ENCODE measurements at regions not wholly inside any gene's neighbourhood (a gene's known extent, or its start where the extent isn't known, plus 50 kb on each side); places are given as distances from the start of the nearest gene placed in this dataset.

DNA sequence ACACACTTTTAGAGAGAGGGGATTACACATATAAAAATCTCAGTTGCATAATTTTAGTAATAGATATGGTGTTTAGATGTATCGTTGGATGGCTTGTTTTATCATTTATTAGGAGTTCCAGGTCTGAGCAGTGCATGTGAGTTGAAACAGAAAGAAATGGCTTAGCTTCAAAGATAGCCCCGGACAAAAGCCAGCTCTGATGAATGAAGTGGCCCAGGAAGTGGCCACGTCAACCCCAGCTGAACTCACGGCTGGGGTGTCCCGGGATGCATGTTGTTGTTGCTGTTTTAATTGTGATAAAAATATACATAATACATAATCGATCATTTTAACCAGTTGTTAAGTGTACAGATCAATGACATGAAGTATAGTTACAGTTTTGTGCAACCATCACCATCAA lies 1513.6 kb downstream of the BRD1 start:
- H3K4me1 ChIP-seq (ENCODE audit: control insufficient read depth, insufficient read depth, low read length): no peaks in the 10 kb centered on the region

DNA sequence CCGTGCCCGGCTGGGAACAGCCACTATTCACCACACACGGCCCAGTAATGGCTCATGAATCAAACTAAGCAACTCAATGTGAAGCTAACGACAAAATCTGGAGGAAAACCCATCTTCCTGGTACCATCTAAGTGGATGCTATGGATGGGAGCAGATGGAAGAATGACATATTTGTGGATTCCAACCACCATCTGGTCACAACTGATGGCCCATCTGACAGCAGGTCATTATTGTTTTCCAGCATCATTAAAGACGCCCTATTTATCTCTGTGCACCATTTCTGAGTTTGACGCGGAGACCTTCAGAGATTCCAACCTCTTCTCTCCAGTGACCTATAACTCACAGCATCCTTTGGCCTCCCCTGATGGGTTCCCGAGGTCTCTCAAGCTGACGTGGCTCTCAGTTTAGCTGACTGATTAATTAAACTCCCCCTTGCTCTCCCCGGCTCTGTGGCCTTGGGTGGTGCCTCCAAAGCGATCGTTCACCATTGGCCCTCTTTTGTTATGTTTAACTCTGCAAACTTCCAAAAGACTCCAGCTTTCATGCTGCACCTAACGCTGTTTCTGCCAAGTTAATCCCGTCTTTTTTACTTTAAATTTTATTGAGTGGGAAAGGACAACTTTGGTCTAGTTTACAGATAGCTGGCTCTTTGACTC lies 1514.4 kb downstream of the BRD1 start:
- ChIA-PET POLR2A (no interaction called here), CTCF (no interaction called here)
- no peak overlapping the region for H3K4me3 ChIP-seq (ENCODE audit: low read depth, low read length)
- H3K27ac ChIP-seq (ENCODE audit: extremely low read depth, low read depth, low read length): no peak overlapping the region
- H3K4me1 ChIP-seq (ENCODE audit: control insufficient read depth, insufficient read depth, low read length): no peaks in the 10 kb centered on the region
- no peaks in the 10 kb centered on the region for H3K36me3 ChIP-seq (ENCODE audit: control insufficient read depth in 2 of 2, insufficient read depth in 1 of 2, low read length in 2 of 2)
- H3K9me3 ChIP-seq (ENCODE audit: control insufficient read depth, insufficient read depth, low read depth, low read length): no peaks in the 10 kb centered on the region
- TF ChIP-seq ZNF776 (tag by site-specific recombination; IDR thresholded peaks at IDR 0.05; ENCODE audit: borderline replicate concordance): no peak
- TF ChIP-seq ZNF121 (tag by site-specific recombination; IDR thresholded peaks at IDR 0.05): no peak
- TF ChIP-seq, protein P1, sequence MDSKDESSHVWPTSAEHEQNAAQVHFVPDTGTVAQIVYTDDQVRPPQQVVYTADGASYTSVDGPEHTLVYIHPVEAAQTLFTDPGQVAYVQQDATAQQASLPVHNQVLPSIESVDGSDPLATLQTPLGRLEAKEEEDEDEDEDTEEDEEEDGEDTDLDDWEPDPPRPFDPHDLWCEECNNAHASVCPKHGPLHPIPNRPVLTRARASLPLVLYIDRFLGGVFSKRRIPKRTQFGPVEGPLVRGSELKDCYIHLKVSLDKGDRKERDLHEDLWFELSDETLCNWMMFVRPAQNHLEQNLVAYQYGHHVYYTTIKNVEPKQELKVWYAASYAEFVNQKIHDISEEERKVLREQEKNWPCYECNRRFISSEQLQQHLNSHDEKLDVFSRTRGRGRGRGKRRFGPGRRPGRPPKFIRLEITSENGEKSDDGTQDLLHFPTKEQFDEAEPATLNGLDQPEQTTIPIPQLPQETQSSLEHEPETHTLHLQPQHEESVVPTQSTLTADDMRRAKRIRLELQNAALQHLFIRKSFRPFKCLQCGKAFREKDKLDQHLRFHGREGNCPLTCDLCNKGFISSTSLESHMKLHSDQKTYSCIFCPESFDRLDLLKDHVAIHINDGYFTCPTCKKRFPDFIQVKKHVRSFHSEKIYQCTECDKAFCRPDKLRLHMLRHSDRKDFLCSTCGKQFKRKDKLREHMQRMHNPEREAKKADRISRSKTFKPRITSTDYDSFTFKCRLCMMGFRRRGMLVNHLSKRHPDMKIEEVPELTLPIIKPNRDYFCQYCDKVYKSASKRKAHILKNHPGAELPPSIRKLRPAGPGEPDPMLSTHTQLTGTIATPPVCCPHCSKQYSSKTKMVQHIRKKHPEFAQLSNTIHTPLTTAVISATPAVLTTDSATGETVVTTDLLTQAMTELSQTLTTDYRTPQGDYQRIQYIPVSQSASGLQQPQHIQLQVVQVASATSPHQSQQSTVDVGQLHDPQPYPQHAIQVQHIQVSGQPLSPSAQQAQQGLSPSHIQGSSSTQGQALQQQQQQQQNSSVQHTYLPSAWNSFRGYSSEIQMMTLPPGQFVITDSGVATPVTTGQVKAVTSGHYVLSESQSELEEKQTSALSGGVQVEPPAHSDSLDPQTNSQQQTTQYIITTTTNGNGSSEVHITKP (tag by site-specific recombination; IDR thresholded peaks at IDR 0.05): no peak
- no peak for TF ChIP-seq HOXD13 (CRISPR knock-in tag; IDR thresholded peaks at IDR 0.05; ENCODE audit: borderline replicate concordance)
- TF ChIP-seq, protein P2, sequence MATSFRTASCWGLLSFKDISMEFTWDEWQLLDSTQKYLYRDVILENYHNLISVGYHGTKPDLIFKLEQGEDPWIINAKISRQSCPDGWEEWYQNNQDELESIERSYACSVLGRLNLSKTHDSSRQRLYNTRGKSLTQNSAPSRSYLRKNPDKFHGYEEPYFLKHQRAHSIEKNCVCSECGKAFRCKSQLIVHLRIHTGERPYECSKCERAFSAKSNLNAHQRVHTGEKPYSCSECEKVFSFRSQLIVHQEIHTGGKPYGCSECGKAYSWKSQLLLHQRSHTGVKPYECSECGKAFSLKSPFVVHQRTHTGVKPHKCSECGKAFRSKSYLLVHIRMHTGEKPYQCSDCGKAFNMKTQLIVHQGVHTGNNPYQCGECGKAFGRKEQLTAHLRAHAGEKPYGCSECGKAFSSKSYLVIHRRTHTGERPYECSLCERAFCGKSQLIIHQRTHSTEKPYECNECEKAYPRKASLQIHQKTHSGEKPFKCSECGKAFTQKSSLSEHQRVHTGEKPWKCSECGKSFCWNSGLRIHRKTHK (tag by site-specific recombination; IDR thresholded peaks at IDR 0.05): no peak
- TF ChIP-seq ZNF654 (tag by site-specific recombination; IDR thresholded peaks at IDR 0.05; ENCODE audit: low read depth): no peak

More for the DNA sequence above, 1513.6 kb downstream of the BRD1 start:
- ChIA-PET POLR2A (no interaction called here), CTCF (no interaction called here)
- no peaks in the 10 kb centered on the region for H3K36me3 ChIP-seq (ENCODE audit: control insufficient read depth in 2 of 2, insufficient read depth in 1 of 2, low read length in 2 of 2)
- no peak for TF ChIP-seq ZIC2 (tag by site-specific recombination; IDR thresholded peaks at IDR 0.05)
- TF ChIP-seq, protein P3, sequence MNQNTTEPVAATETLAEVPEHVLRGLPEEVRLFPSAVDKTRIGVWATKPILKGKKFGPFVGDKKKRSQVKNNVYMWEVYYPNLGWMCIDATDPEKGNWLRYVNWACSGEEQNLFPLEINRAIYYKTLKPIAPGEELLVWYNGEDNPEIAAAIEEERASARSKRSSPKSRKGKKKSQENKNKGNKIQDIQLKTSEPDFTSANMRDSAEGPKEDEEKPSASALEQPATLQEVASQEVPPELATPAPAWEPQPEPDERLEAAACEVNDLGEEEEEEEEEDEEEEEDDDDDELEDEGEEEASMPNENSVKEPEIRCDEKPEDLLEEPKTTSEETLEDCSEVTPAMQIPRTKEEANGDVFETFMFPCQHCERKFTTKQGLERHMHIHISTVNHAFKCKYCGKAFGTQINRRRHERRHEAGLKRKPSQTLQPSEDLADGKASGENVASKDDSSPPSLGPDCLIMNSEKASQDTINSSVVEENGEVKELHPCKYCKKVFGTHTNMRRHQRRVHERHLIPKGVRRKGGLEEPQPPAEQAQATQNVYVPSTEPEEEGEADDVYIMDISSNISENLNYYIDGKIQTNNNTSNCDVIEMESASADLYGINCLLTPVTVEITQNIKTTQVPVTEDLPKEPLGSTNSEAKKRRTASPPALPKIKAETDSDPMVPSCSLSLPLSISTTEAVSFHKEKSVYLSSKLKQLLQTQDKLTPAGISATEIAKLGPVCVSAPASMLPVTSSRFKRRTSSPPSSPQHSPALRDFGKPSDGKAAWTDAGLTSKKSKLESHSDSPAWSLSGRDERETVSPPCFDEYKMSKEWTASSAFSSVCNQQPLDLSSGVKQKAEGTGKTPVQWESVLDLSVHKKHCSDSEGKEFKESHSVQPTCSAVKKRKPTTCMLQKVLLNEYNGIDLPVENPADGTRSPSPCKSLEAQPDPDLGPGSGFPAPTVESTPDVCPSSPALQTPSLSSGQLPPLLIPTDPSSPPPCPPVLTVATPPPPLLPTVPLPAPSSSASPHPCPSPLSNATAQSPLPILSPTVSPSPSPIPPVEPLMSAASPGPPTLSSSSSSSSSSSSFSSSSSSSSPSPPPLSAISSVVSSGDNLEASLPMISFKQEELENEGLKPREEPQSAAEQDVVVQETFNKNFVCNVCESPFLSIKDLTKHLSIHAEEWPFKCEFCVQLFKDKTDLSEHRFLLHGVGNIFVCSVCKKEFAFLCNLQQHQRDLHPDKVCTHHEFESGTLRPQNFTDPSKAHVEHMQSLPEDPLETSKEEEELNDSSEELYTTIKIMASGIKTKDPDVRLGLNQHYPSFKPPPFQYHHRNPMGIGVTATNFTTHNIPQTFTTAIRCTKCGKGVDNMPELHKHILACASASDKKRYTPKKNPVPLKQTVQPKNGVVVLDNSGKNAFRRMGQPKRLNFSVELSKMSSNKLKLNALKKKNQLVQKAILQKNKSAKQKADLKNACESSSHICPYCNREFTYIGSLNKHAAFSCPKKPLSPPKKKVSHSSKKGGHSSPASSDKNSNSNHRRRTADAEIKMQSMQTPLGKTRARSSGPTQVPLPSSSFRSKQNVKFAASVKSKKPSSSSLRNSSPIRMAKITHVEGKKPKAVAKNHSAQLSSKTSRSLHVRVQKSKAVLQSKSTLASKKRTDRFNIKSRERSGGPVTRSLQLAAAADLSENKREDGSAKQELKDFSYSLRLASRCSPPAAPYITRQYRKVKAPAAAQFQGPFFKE (tag by site-specific recombination; IDR thresholded peaks at IDR 0.05; ENCODE audit: borderline replicate concordance): no peak
- TF ChIP-seq ZNF19 (tag by site-specific recombination; IDR thresholded peaks at IDR 0.05; ENCODE audit: low read depth): no peak
- TF ChIP-seq, protein P4, sequence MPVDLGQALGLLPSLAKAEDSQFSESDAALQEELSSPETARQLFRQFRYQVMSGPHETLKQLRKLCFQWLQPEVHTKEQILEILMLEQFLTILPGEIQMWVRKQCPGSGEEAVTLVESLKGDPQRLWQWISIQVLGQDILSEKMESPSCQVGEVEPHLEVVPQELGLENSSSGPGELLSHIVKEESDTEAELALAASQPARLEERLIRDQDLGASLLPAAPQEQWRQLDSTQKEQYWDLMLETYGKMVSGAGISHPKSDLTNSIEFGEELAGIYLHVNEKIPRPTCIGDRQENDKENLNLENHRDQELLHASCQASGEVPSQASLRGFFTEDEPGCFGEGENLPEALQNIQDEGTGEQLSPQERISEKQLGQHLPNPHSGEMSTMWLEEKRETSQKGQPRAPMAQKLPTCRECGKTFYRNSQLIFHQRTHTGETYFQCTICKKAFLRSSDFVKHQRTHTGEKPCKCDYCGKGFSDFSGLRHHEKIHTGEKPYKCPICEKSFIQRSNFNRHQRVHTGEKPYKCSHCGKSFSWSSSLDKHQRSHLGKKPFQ (tag by site-specific recombination; IDR thresholded peaks at IDR 0.05): no peak
- TF ChIP-seq, protein P5, sequence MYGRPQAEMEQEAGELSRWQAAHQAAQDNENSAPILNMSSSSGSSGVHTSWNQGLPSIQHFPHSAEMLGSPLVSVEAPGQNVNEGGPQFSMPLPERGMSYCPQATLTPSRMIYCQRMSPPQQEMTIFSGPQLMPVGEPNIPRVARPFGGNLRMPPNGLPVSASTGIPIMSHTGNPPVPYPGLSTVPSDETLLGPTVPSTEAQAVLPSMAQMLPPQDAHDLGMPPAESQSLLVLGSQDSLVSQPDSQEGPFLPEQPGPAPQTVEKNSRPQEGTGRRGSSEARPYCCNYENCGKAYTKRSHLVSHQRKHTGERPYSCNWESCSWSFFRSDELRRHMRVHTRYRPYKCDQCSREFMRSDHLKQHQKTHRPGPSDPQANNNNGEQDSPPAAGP (tag by site-specific recombination; IDR thresholded peaks at IDR 0.05): no peak
- TF ChIP-seq, protein P2 (tag by site-specific recombination; IDR thresholded peaks at IDR 0.05): no peak
- no peak for TF ChIP-seq ZNF501 (tag by site-specific recombination; IDR thresholded peaks at IDR 0.05)
- no peak for TF ChIP-seq ZNF223 (tag by site-specific recombination; IDR thresholded peaks at IDR 0.05)
- no peak for TF ChIP-seq SP2 (tag by site-specific recombination; IDR thresholded peaks at IDR 0.05)
- no peak for TF ChIP-seq GLI4 (tag by site-specific recombination; IDR thresholded peaks at IDR 0.05)
- no peak for TF ChIP-seq ZNF146 (tag by site-specific recombination; IDR thresholded peaks at IDR 0.05)
- TF ChIP-seq ZNF202 (tag by site-specific recombination; IDR thresholded peaks at IDR 0.05; ENCODE audit: borderline replicate concordance): no peak
- no peak for TF ChIP-seq ZNF658 (tag by site-specific recombination; IDR thresholded peaks at IDR 0.05)
- no peak for TF ChIP-seq ZNF768 (tag by site-specific recombination; IDR thresholded peaks at IDR 0.05)
- TF ChIP-seq ZNF274 (IDR thresholded peaks at IDR 0.05; ENCODE audit: low read length): no peak
- TF ChIP-seq ZNF274 (tag by site-specific recombination; IDR thresholded peaks at IDR 0.05; ENCODE audit: borderline replicate concordance): no peak
- H3K27ac ChIP-seq (ENCODE audit: extremely low read depth, low read depth, low read length): no peak overlapping the region
- no peaks in the 10 kb centered on the region for H3K9me3 ChIP-seq (ENCODE audit: control insufficient read depth, insufficient read depth, low read depth, low read length)
- H3K4me3 ChIP-seq (ENCODE audit: low read depth, low read length): no peak overlapping the region
